ENCODE measurements at regions not wholly inside any gene's neighbourhood (a gene's known extent, or its start where the extent isn't known, plus 50 kb on each side); places are given as distances from the start of the nearest gene placed in this dataset.

DNA sequence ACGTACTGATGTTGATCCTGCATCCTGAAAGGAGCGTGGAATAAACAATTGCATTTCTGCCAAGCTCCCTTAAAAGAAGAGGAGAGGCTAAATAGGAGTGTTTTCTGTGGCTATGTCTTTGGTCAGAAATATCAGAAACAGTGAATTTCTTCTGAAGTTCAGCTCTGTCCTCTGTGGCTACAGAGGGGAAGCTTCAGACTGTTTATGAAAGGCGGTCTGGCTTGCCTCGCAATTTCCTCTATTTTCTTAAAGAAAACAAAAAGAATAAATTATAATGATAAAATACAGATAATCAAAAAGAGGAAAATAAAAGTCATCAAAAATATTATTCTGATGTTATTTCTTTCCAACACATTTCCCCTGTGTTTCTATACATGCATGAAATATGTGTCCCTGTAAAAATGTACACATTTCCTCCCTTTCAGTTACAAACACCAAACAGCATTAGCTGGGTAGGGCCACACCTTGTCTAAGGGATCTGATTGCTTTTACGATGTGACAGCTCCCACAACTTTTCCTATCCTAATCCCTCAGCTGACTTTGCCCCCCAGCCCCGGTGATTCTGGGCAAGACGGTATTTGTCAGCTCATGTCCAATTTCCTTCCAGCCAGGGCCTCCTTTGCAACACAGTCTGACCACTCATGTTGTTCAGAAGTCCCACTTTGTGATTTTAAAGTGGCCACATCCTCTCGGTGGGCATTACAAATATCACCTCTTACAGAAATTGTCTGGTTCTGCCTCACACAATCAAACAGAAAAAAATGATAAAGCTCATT is 439.0 kb downstream of the HS3ST3B1 start:
- ATAC-seq (ENCODE audit: low read depth) (no peak), DNase-seq (ENCODE audit: low spot score) (no peak)
- peak overlapping the region; percentile 90 for H3K27ac ChIP-seq (ENCODE audit: poor library complexity, severe bottlenecking)
- H3K4me1 ChIP-seq (ENCODE audit: insufficient read depth, poor library complexity, severe bottlenecking): peaks cover 34% of the 10 kb centered on the region
- H3K4me3 ChIP-seq (ENCODE audit: severe bottlenecking): no peak overlapping the region
- no peaks in the 10 kb centered on the region for H3K27me3 ChIP-seq (ENCODE audit: insufficient read depth, poor library complexity, severe bottlenecking)
- H3K36me3 ChIP-seq (ENCODE audit: low read depth): no peaks in the 10 kb centered on the region
- no peaks in the 10 kb centered on the region for H3K9me3 ChIP-seq (ENCODE audit: severe bottlenecking)
- TF ChIP-seq, protein P1, sequence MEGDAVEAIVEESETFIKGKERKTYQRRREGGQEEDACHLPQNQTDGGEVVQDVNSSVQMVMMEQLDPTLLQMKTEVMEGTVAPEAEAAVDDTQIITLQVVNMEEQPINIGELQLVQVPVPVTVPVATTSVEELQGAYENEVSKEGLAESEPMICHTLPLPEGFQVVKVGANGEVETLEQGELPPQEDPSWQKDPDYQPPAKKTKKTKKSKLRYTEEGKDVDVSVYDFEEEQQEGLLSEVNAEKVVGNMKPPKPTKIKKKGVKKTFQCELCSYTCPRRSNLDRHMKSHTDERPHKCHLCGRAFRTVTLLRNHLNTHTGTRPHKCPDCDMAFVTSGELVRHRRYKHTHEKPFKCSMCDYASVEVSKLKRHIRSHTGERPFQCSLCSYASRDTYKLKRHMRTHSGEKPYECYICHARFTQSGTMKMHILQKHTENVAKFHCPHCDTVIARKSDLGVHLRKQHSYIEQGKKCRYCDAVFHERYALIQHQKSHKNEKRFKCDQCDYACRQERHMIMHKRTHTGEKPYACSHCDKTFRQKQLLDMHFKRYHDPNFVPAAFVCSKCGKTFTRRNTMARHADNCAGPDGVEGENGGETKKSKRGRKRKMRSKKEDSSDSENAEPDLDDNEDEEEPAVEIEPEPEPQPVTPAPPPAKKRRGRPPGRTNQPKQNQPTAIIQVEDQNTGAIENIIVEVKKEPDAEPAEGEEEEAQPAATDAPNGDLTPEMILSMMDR (IDR thresholded peaks at IDR 0.05; ENCODE audit: poor library complexity, severe bottlenecking): no peak

- DNase-seq (ENCODE audit: low spot score) (no peak), ATAC-seq (ENCODE audit: low read depth) (peak; percentile 30; the same call in 2 of the 3 replicates)
- no peaks in the 10 kb centered on the region for H3K36me3 ChIP-seq (ENCODE audit: low read depth)
- H3K27me3 ChIP-seq (ENCODE audit: insufficient read depth, poor library complexity, severe bottlenecking): no peaks in the 10 kb centered on the region
- TF ChIP-seq, protein P1 (IDR thresholded peaks at IDR 0.05; ENCODE audit: poor library complexity, severe bottlenecking): no peak
- no peak overlapping the region for H3K4me3 ChIP-seq (ENCODE audit: severe bottlenecking)
- H3K27ac ChIP-seq (ENCODE audit: poor library complexity, severe bottlenecking): peak overlapping the region; percentile 90
- peaks cover 30% of the 10 kb centered on the region for H3K4me1 ChIP-seq (ENCODE audit: insufficient read depth, poor library complexity, severe bottlenecking)
- no peaks in the 10 kb centered on the region for H3K9me3 ChIP-seq (ENCODE audit: severe bottlenecking)
These were observed 437.7 kb downstream of the HS3ST3B1 start for GRCh38 chr17:14738652-14738988.

DNA sequence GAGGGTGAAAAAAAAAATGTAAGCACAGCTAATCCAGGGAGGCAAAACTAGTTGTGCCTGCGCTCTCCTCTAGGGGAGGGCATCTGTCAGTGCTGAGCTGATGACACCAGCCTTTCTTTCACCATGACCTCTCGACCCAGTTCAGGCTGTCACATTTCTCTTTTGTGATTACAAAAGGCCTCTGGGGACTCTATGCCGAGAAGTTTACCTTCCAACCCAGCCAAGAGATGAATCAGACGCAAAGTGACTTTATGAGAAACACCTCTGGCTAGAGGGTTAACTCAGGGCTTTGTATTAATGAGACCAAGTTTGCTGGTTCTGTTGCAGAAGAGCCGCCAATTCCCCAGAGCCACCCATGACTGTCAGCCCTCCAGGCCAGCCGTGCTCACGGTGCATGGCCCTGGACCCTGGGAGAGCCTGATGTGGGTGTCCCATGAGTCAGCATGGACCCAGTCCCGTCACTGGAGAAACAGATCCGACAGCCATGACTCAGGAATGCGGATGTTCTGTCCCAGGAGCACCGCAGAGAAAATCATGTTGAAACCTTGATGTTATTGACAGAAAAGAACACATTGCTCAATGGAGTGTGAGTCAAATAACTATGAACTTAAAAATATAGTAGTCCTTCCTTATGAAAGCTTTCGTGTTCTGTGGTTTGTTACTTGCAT is 437.2 kb downstream of the HS3ST3B1 start:
- peak; percentile 97 for DNase-seq (ENCODE audit: low spot score)
- Histone ChIP-seq H3K9me3 (ENCODE audit: severe bottlenecking) (no peaks in the 10 kb centered on the region), H3K36me3 (ENCODE audit: low read depth) (no peaks in the 10 kb centered on the region), H3K27ac (ENCODE audit: poor library complexity, severe bottlenecking) (peak overlapping the region; percentile 90), H3K4me3 (ENCODE audit: severe bottlenecking) (no peak overlapping the region), H3K27me3 (ENCODE audit: insufficient read depth, poor library complexity, severe bottlenecking) (no peaks in the 10 kb centered on the region), H3K4me1 (ENCODE audit: insufficient read depth, poor library complexity, severe bottlenecking) (peaks cover 30% of the 10 kb centered on the region)
- ATAC-seq (ENCODE audit: low read depth): peak; percentile 99
- TF ChIP-seq, protein P1 (IDR thresholded peaks at IDR 0.05; ENCODE audit: poor library complexity, severe bottlenecking): peak; percentile 53

DNA sequence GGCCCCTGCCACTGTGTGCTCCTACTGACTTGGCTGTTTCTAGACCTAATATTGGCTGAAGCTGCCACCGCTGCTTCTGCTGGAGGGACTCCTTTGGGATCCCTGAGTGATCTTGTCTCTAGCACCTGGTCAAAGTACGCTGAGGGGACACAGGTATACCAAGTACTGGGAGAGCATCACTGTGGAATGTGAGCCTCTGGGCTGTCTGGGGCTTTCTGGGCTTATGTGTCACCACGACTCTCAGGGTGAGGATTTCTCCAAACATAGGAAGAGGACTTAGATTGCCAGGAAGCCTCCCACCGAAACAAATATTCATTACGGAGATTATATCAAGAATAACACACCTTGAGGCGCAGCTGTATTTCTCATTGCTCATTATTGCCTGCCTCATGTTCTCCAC is 435.8 kb downstream of the HS3ST3B1 start:
- TF ChIP-seq, protein P1 (IDR thresholded peaks at IDR 0.05; ENCODE audit: poor library complexity, severe bottlenecking): no peak
- H3K9me3 ChIP-seq (ENCODE audit: severe bottlenecking): no peaks in the 10 kb centered on the region
- peak overlapping the region; percentile 90 for H3K27ac ChIP-seq (ENCODE audit: poor library complexity, severe bottlenecking)
- ATAC-seq (ENCODE audit: low read depth) (no peak), DNase-seq (ENCODE audit: low spot score) (no peak)
- no peaks in the 10 kb centered on the region for H3K36me3 ChIP-seq (ENCODE audit: low read depth)
- H3K4me3 ChIP-seq (ENCODE audit: severe bottlenecking): no peak overlapping the region
- no peaks in the 10 kb centered on the region for H3K27me3 ChIP-seq (ENCODE audit: insufficient read depth, poor library complexity, severe bottlenecking)
- peaks cover 30% of the 10 kb centered on the region for H3K4me1 ChIP-seq (ENCODE audit: insufficient read depth, poor library complexity, severe bottlenecking)

DNA sequence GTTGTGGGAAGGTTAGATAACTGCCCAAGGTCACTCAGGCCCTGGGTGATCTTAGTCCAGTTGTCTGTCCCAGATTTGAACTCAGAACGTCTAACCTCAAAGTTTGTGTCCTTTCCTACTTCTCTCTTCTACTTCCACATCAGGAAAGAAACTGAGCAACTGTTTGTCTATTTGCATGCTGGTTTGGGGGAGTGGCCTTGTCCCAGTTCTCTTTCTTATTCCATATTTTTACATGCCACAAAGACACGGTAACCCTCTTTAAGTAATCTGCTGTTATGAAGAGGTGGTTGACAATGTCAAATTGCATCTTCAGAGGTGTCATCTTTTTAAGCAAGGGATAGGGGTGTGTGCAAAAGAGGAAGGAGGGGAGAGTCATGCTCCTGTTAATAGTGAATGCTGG is 432.5 kb downstream of the HS3ST3B1 start:
- peaks cover 10% of the 10 kb centered on the region for H3K4me1 ChIP-seq (ENCODE audit: insufficient read depth, poor library complexity, severe bottlenecking)
- TF ChIP-seq, protein P1 (IDR thresholded peaks at IDR 0.05; ENCODE audit: poor library complexity, severe bottlenecking): no peak
- H3K4me3 ChIP-seq (ENCODE audit: severe bottlenecking): no peak overlapping the region
- DNase-seq (ENCODE audit: low spot score) (no peak), ATAC-seq (ENCODE audit: low read depth) (no peak)
- H3K36me3 ChIP-seq (ENCODE audit: low read depth): no peaks in the 10 kb centered on the region
- no peaks in the 10 kb centered on the region for H3K27me3 ChIP-seq (ENCODE audit: insufficient read depth, poor library complexity, severe bottlenecking)
- no peaks in the 10 kb centered on the region for H3K9me3 ChIP-seq (ENCODE audit: severe bottlenecking)
- no peak overlapping the region for H3K27ac ChIP-seq (ENCODE audit: poor library complexity, severe bottlenecking)

Data from RWPE2 (cell line).